ENCODE measurements at regions not wholly inside any gene's neighbourhood (a gene's known extent, or its start where the extent isn't known, plus 50 kb on each side); places are given as distances from the start of the nearest gene placed in this dataset.

- Histone ChIP-seq H3K27ac (no peak overlapping the region), H3K4me1 (no peaks in the 10 kb centered on the region), H3K27me3 (peaks cover 0 to 9% (median 4%) of the 10 kb centered on the region in 3 donors), H3K9me3 (no peaks in the 10 kb centered on the region), H3K4me3 (no peak overlapping the region), H3K36me3 (no peaks in the 10 kb centered on the region)
- TF ChIP-seq CTCF (IDR thresholded peaks at IDR 0.05 in 4 of 5, conservative IDR thresholded peaks at IDR 0.05 in 1 of 5) (no peak), POLR2A (IDR thresholded peaks at IDR 0.05) (no peak)
- DNase-seq (no peak), ATAC-seq (no peak)
- intact Hi-C loops (cut with DNase I; ENCODE audit: low total_unique reads) (no loop called here), in situ Hi-C loops (cut with MboI; ENCODE audit: low sequenced_read_pairs in 4 of 4) (no loop called here)
Observed at GRCh38 chr19:29375429-29376119, 150.2 kb upstream of the VSTM2B start.

GRCh38 chr19:29376855-29377354 lies 148.9 kb upstream of the VSTM2B start:
- intact Hi-C loops (cut with DNase I; ENCODE audit: low total_unique reads) (no loop called here), in situ Hi-C loops (cut with MboI; ENCODE audit: low sequenced_read_pairs in 4 of 4) (no loop called here)
- no peak overlapping the region for H3K4me3 ChIP-seq
- no peak for TF ChIP-seq CTCF (IDR thresholded peaks at IDR 0.05 in 4 of 5, conservative IDR thresholded peaks at IDR 0.05 in 1 of 5)
- no peak for TF ChIP-seq POLR2A (IDR thresholded peaks at IDR 0.05)
- H3K4me1 ChIP-seq: no peaks in the 10 kb centered on the region
- H3K36me3 ChIP-seq: no peaks in the 10 kb centered on the region
- no peak overlapping the region for H3K27ac ChIP-seq
- ATAC-seq (no peak), DNase-seq (no peak)
- H3K9me3 ChIP-seq: no peaks in the 10 kb centered on the region
- peaks cover 0 to 9% (median 4%) of the 10 kb centered on the region in 3 donors for H3K27me3 ChIP-seq

GRCh38 chr19:29378126-29378525 lies 147.7 kb upstream of the VSTM2B start:
- no peaks in the 10 kb centered on the region for H3K4me1 ChIP-seq
- ATAC-seq (no peak), DNase-seq (no peak)
- no peaks in the 10 kb centered on the region for H3K36me3 ChIP-seq
- intact Hi-C loops (cut with DNase I; ENCODE audit: low total_unique reads) (no loop called here), in situ Hi-C loops (cut with MboI; ENCODE audit: low sequenced_read_pairs in 4 of 4) (no loop called here)
- peaks cover 0 to 9% (median 4%) of the 10 kb centered on the region in 3 donors for H3K27me3 ChIP-seq
- H3K27ac ChIP-seq: no peak overlapping the region
- H3K9me3 ChIP-seq: no peaks in the 10 kb centered on the region
- TF ChIP-seq POLR2A (IDR thresholded peaks at IDR 0.05) (no peak), CTCF (IDR thresholded peaks at IDR 0.05 in 4 of 5, conservative IDR thresholded peaks at IDR 0.05 in 1 of 5) (no peak)
- H3K4me3 ChIP-seq: no peak overlapping the region

- H3K27me3 ChIP-seq: peaks cover 0 to 9% (median 4%) of the 10 kb centered on the region in 3 donors
- H3K27ac ChIP-seq: no peak overlapping the region
- intact Hi-C loops (cut with DNase I; ENCODE audit: low total_unique reads) (no loop called here), in situ Hi-C loops (cut with MboI; ENCODE audit: low sequenced_read_pairs in 4 of 4) (no loop called here)
- no peak overlapping the region for H3K4me3 ChIP-seq
- H3K36me3 ChIP-seq: no peaks in the 10 kb centered on the region
- H3K9me3 ChIP-seq: no peaks in the 10 kb centered on the region
- ATAC-seq (no peak), DNase-seq (no peak)
- H3K4me1 ChIP-seq: no peaks in the 10 kb centered on the region
- TF ChIP-seq CTCF (IDR thresholded peaks at IDR 0.05 in 4 of 5, conservative IDR thresholded peaks at IDR 0.05 in 1 of 5) (no peak), POLR2A (IDR thresholded peaks at IDR 0.05) (no peak)
Observed at GRCh38 chr19:29378543-29379080, 147.2 kb upstream of the VSTM2B start.

Data from gastrocnemius medialis (tissue), 4 donors.